Glomerular visceral epithelial cell (primary cell): ENCODE measurements at regions not wholly inside any gene's neighbourhood (a gene's known extent, or its start where the extent isn't known, plus 50 kb on each side); places are given as distances from the start of the nearest gene placed in this dataset.
"Not testable (repeated sequence)": the region's sequence is repeated elsewhere in the genome, so short reads cannot be mapped to it uniquely, and the experiment has no call there.

Source experiments
- DNase-seq: peaks from one replicate; pipeline ENCODE4 v3.0.0-alpha.2; 2016; ENCODE audit errors: extremely low spot score

- DNase-seq: no peak
Observed at GRCh38 chr18:10119991-10120390, 206.2 kb downstream of the VAPA start.

GRCh38 chr18:10120622-10121021, 206.8 kb downstream of the VAPA start:
- no peak for DNase-seq

DNA sequence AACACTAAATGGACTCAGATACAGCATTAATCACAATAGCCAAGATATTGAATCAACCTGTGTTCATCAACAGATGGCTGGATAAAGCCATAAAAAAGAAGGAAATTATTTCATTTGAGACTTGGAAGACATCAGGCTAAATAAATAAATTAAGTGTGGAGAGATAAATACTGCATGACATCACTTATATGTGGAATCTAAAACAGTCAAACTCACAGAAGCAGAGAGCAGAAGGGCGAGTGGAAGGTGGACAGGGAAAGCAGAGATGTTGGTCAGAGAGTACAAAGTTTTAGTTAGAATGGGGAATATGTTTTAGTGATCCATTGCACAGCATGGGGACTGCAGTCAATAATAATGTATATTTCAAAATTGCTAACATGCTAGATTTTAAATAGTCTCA, 207.2 kb downstream of the VAPA start:
- no peak for DNase-seq

- peak; percentile 54 for DNase-seq
Observed at GRCh38 chr18:10121786-10122515, 208.1 kb downstream of the VAPA start.

GRCh38 chr18:10122988-10123950, 209.5 kb downstream of the VAPA start:
- no peak for DNase-seq

GRCh38 chr18:10124071-10124470, 210.3 kb downstream of the VAPA start:
- no peak for DNase-seq

GRCh38 chr18:10124557-10124956, 210.7 kb downstream of the VAPA start:
- no peak for DNase-seq

DNA sequence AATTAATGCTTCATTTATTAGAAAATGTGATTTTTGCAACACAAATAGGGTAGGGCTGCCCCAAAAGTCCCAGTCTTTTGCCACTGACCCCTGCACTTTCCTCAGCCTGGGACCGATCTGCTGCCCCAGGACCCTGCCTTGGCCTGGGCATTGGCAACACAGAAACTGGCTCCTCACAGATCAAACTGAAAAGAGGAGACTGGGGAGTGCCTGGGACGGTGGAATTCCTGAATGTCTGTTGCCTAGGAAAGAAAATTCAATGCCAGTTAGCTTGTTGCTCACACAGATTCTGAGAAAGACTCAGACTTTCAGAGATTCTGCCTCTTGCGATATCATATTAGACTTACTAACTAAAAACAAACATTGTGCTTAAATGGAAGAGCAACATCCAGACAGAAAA, 211.2 kb downstream of the VAPA start:
- DNase-seq: no peak

DNA sequence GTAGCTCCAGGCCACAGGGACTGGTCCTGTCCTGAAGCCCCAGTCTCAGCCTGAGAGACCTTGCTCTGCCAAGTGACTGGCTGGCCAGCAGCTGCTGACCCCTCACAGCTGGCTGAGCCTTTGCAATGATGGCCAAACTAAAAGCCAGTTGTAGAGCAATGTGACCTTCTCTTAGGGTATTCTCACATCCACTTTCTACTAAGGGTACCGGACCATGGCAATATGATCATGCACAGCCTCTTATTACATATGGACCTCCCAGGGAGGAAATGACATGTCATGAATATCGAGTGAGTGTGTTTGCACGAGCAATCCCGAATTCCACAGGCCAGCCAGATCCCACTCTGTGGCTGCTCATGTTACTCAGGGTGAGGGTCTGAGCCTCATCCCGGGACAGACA, 213.9 kb downstream of the VAPA start:
- DNase-seq: no peak

- no peak for DNase-seq
Observed at GRCh38 chr18:10128921-10129501, 215.2 kb downstream of the VAPA start.

DNA sequence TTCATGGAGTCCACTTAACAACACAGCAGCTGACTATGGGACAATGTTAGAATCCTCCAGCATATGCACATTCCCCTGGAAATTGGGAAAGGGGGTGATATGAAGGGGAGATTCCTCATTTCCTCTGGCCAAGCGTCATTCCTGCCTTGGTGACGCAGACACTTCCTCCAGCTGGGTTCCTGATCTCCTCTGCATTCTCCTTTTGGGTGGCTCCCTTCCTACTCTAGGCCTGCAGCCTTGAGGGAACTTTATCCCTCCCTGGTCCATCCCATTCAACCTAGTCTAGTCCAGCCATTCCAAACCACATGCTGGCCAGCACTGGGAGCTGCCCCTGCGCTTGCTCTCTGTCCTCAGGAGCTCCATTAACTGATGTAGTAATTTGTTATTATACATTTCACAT, 216.8 kb downstream of the VAPA start:
- DNase-seq: no peak

GRCh38 chr18:10131081-10131459, 217.3 kb downstream of the VAPA start:
- DNase-seq: no peak

GRCh38 chr18:10131460-10132395, 217.9 kb downstream of the VAPA start:
- DNase-seq: no peak

GRCh38 chr18:10133516-10133915, 219.7 kb downstream of the VAPA start:
- DNase-seq: no peak

DNA sequence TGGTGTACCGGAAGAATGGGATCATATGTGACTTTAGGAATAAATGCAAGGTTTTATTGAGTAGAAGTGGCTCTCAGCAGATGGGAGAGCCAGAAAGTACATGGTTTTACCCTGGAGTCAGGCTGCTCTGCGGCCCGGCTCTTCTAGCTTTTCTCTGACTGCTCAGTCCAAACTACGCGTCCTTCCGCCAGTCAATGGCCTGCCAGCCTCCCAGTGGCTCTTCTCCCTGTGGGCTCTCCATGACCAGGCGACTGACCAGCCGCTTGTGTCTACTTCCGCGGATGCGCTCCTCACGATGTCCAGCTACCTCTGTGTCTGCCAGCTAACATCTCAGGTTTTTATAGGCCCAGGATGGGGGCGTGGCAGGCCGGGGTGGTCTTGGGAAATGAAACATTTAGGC, 220.4 kb downstream of the VAPA start:
- no peak for DNase-seq

DNA sequence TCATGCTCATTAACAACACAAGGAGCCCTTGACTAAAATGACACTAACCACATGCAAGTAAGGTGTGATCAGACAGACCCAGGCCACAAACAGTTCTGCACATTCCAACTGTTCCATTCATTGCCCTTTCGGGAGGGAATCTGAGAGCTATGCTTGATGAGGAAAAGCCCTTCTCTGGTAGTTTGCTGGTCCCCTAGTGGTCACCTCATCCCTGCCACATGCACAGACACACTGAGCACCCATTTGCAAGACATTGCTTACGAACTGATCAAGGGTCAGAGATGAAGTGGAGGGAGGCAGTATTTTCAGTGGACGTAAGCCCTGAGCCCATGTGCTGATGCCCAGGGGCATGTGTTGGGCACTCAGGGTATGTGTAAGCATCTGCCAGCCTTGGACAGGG, 220.9 kb downstream of the VAPA start:
- DNase-seq: not testable (repeated sequence)

DNA sequence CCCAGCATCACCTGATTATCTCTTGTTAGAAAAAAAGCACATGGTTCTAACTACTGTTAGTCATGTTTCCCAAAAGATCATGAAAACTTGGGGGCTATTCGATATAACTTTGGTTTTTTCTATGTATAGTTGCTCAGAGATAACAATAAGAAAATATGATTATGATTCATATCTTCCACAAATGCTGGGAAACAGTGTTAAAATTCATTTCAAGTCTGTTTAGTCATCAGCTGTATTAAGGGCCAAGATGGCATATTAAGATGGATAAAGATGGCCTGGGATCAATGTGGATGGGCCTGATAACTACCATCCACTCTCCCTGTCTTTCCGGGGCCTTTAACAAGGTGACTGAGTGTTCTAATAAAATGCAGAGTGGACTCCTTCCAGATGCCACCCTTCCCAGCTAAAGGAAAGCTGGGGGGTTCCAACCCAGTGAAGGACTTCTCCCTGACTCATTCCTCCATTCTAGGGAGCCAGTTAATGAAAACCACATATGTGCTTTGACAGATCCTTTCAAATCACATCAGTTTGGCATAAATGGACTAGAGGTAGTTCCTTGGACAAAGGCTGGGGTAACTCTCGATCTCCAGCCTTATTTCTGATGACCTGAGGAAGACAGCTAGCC, 221.6 kb downstream of the VAPA start:
- no peak for DNase-seq

GRCh38 chr18:10138719-10139118, 224.9 kb downstream of the VAPA start:
- no peak for DNase-seq

DNA sequence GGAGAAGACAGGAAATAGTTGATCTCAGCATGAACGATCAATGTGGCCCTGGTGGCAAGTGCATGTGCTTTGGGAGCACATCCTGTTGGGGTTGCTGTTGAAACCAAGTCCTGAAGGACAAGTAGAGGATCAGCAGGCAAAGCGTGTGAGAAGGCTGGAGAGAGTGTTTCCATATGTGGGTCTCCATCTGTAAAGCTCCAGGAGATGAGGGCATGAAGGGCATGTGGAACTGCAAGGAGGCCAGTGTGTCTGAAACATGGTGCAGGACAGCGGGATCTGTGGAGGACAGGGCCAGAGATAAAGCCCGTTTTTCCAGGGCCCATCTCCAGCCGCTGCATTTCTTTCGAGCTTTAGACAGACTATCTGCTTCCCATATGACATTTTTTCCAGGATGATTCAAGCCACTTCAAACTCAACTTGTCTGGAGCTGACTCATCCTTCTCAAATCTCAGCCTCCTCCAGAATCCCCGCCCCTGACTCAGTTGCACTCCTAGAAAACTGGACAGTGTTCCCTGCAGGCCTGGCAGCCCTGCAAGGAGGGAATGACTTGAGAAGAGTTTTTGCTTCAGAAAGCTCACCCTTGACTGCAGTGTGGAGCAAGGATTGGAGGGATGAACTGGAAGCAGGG, 226.1 kb downstream of the VAPA start:
- DNase-seq: no peak

- no peak for DNase-seq
Observed at GRCh38 chr18:10140461-10141282, 226.9 kb downstream of the VAPA start.
